Stimulated activated CD4-positive, alpha-beta T cell treated with anti-CD3 and anti-CD28 coated beads, TNF-alpha, amount 100 ng/mL, for 48 hours (primary cell): ENCODE measurements at regions not wholly inside any gene's neighbourhood (a gene's known extent, or its start where the extent isn't known, plus 50 kb on each side); places are given as distances from the start of the nearest gene placed in this dataset.
A peak's percentile ranks its signal among the peaks of the same experiment; 100 is the strongest.

Experiments
- DNase-seq, 3 donors: peaks; one replicate each; pipeline ENCODE4 v3.0.0-alpha.2; 2020; ENCODE audit warnings: low read depth in 3 of 3

DNA sequence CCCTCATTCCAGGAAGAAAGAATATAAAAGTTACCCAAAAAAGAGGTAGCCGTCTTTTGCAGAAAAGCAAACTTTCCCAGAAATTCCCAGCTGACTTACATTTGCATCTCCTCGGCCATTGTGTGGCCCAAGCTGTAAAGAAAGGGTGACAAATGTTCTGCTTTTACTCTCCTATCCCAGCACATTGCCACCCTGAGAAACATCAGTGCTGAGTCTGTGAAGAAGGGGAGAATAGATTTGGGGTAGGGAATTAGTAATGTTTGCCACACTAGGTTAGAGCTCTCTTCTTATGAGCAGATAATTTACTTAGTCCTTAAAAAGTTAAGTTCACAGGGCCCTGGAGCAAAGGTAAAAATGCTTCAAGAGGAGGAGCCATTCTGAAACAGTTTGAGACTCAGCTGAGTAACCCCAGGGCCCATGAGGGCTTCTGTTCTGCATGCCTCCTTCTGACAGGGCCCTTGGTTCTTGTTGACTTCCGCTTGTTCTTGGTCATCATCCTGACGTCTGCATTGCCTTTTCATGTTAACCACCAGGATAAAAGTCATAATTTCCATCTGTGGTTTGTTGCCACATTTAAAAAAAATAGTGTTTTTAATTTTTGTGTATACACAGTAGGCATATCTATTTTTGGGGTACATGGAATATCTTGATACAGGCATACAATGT lies 550.7 kb downstream of the RNF144A start:
- DNase-seq, result peak in 2 of 3 donors; percentile 27 to 46

DNA sequence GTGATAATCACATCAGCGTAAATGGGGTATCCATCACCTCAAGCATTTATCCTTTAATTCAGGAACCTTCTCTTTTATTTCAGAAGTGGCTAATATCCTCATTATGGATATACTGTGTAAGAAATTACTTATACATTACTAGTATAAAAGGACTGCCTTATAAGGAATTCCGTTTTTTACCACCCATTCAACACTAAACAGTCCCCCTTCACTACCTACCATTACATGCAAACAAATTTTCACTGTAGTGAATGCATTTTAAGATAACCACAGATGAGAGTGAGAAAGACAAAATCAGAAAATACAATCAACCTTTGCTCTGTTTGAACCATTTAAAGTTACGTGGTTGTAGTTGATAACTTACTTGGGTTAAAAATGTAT lies 551.2 kb downstream of the RNF144A start:
- DNase-seq, result no peak

DNA sequence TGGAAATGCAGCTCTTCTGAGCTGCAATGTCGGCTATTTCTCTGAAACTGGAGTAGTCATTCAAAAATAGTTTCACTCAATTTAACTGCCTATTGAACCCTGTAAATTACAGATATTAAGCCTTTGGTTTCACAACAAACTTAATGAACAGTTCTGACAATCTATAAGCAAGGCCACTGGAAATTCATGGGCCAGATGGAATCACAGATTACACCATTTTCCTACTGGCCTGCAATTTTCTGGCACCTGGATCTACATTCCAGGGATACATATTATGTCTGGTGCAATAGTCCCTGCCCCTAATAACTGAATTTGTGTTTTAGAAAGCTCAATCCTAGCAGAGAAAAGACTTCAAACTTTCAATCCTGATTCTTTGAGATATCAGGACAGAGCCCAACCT lies 551.7 kb downstream of the RNF144A start:
- no peak for DNase-seq

DNA sequence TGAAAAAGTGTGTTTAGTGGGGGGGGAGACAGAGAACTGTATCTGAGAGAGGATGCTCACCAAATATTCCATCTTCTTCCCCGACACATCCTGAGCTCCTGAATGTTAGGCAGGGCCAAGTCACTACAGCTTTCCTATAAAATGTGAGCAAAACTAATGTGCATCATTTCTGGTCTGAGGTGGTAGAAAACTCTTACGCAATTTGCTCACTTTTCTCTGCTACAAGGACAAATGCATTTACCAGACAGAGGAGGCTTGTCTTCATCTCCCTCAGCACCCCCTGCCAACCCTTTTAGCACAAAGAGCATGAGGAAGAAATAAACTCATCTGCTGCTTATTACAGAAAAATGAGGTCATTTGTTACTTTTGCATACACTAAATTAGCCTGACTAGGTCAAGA lies 554.0 kb downstream of the RNF144A start:
- no peak for DNase-seq

DNA sequence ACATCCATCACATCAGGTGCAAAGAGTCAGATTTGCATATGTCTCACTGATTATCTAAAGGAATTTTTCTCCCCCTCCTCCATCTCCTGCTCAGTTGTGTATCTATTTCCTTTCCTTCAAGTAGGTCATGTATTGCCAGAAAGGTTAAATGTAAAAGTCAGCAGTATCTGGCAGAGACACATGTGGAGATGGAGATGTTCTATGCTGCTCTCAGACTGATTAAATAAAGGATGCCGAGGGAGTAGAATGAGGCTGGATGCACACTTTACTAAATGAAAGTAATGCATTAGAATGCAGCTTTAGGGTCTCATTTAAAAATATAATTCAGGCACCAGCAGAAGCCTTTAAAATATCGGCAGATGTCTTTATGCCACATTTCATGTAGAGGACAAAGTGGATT lies 555.3 kb downstream of the RNF144A start:
- DNase-seq, result no peak

DNA sequence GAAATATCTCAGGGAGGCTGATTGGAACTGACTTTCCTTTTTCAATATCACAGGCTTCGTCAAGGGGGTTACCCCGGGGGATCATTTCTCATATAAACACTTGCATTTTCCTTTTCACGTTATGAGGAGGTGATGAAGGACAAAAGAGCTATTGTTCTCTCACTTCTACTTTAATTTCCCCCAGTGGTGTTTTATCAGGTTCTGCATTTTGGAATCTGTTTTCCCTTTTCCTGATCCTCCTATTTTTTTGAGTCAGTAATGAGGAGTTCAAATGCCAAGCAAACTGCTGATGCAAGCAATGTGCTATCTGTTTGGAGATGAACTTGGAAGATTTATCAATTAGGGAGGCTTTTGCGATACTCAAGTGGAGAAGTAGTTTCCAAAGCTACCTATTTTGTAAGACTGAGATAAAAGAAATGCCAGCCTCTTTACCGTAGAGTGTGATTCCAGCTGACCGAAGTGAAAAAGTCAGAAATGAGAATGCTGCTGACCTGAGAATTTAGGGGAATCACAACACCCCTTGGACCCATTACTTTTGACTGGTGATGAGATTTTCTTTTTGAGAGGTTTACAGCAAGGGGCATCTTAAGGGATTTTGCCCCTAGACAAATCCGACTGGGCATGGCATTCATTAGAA lies 556.0 kb downstream of the RNF144A start:
- DNase-seq, result no peak

DNA sequence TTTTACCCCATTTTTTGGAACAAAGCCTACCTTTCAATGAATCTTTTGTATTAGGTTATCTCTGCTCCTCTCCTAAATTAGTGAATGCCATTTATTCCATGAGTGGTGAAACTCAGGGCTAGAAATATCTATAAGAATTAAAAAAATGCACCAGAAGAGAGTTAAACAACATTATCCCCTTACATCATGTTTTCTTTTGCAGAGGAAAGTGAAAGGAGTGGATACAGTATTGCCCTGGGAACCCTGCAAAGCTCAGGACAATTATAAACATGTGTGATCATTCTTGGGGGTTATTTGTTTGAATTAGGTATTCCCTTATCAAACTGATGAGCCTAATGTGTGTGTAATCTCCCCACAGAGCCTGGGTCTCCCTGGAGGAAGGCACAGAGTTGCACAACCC lies 559.2 kb downstream of the RNF144A start:
- no peak for DNase-seq

DNA sequence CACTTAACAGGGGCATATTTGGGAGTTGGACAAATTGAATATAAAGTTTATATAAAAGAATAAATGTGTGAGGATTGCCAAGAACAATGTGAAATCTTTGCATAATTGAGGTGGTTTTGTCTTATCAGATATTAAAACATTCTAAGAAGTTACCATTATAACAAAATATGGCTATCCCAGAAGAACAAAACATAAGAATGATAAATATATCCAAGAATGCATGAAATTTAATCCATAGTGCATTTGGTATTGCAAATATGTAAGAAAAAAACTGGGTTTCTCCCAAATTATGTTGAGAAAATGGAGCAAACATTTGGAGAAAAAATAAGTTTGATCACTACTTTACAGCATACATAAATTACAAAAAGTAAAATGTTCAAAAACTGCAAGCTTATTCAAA lies 562.4 kb downstream of the RNF144A start:
- no peak for DNase-seq

DNA sequence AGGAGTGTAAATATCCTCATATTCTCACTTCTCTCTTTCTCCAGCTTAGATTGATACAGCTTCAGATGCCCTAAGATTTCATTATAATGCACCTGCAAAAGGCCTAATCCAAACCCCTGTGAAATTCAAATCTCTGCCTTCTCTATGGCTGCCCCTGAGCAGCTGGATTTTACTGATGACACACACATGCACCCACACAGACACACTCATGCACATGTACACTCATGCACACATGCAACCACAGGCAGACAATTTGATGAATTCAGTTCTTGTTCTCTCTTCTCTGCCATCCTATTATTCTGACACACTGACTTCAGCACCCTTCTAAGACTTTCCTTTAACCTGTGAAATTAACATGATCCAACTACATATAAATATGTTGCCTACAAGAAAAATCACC lies 563.2 kb downstream of the RNF144A start:
- DNase-seq, result no peak

DNA sequence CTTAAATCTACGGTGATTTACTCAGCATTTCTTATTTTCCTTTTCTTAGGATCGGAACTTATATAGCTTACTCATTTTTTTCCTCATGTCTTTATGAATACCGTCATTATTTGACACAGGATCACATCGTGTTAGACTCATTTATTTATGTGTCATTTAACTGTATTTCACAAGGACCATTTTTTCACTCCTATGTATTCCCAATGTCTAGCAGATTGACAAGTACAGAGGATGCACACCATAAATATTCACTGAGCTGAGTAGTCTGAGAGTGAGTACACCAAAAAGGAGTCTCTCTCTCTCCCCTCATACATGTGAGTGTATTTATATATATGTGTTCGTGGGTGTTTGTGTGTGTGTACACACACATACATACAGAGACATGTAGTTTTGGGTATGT lies 573.5 kb downstream of the RNF144A start:
- DNase-seq, result no peak

DNA sequence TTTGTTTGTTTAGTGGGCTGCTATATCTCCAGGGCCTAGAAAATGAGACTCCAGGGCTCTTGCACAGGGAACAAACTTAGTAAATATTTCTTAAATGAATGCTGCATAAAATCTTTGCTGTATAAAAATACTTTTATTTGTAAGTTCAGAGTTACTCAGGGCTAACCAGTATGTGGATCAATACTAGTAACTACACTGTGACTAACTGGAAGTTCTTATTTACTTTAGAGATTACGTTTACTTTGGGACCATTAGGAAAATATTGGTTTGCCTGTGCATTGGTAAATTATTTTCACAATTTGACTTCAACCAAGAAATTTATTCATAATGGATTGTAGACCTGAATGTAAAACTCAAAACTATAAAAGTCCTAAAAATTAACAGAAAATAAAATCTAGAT lies 575.5 kb downstream of the RNF144A start:
- DNase-seq, result no peak

DNA sequence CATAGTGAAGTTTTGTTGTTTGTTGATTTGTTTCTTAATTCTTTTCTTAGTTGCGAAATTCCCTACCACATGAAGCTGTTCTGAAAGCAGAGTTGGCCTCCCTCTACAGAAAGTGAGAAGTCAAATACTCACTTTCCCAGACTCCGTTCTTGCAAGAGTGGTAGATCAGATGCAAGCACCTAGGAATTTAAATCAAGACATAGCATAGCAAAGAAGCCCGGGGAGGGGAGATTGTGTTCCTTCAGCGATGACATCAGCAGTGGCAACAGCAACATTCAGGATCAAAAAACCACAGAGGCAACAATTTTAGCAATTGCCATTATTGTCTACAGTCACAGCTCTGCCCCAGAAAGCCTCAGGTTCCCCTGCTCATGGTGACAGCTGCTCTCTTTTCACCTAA lies 580.0 kb downstream of the RNF144A start:
- no peak for DNase-seq

DNA sequence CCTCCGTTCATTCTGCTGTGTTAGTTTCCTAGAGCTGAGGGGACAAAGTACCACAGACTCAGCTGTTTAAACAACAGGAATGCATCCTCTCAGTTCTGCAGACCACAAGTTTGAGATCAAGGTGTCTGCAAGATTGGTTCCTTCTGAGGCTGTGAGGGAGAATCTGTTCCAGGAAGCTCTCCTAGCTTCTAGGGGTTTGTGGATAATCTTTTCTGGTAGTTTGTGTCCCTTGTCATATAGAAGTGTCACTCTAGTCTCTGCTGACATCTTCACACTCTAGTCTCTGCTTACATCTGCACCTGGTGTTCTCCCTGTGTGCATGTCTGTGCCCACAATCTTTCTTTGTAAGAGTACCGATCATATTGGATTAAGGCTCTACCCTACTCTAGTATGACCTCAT lies 581.8 kb downstream of the RNF144A start:
- DNase-seq, result no peak

DNA sequence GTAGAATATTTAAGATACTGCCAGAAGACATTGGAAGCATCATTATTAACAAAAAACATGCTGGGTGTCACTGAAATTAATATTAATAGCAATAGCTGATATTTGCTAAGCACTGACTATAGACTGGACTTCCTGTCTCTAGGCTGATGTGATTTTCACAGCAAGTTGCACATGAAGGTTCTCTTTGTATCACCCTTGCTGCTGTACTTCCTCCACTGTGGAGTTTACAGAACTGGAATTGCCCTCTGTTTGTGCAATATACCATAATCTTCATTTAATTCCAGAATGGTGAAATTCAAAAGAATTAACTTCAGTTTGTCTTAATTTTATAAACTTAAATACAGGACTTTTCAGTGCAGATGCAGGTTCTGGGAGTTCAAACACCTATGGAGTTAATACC lies 585.1 kb downstream of the RNF144A start:
- DNase-seq, result no peak

DNA sequence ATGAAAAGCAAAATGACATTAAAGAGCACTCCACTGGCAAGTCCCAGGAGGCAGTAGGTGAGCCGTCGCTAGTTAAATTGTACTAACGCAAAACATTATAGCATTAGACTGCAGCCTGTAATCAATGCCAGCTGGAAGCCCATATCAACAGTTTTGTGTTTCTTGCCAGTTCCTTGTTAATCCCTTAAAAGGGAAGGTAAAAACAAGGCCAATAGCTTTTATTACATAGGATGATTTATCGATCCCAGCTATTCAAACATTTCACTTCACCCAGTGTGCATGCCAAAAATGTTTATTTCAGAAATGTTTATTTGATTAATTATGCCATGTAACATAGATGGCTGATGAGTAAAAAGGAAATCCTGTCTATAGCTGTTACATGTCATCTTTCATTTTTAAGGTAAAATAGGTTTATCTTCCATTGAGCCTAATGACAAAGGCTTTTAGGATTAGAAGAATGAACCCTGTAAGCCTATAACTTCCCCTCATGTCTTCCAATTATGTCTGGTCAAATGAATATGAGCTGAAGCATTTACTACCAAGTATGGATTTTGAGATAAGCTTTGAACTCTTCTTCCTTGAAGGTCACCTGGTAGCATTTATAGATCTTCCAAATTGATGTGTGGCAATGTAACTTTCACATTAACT lies 591.2 kb downstream of the RNF144A start:
- DNase-seq, result no peak

DNA sequence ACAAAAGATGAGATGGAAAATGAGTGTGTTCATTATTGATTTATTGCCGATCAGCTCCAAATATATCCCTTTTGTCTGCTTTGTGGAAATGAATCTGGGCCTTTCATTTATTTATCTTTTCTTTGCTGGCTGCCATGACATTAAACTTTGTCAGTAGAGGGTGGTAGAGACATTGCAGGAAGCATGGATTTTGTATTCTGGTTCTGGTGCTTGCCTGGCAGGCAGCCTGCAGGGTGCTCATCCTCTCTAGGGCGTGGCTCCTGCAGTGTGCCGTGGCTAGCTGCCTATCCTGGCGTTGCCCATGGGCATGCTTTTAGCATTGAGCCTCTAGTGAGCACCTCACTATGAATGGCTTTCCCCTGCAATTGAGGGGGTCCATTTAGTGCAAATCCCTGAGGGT lies 593.1 kb downstream of the RNF144A start:
- DNase-seq, result no peak

DNA sequence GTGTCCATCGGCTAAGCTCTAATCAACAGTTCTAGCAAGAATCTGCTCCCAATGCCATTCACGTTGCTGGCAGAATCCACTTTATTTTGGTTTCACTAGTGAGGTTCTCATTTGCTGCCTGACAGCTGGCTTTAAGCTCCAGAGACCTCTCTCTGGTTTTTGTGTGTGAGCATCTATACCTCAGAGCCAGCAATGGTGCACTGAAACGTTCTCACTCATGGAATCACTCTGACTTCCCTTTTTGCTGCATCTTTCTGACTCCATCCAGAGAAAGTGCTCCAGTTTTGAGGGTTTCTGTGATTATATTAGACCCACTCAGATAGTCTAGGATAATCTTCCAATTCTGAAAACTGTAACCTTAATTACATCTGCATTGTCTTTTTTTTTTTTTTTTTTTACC lies 596.6 kb downstream of the RNF144A start:
- no peak for DNase-seq

DNA sequence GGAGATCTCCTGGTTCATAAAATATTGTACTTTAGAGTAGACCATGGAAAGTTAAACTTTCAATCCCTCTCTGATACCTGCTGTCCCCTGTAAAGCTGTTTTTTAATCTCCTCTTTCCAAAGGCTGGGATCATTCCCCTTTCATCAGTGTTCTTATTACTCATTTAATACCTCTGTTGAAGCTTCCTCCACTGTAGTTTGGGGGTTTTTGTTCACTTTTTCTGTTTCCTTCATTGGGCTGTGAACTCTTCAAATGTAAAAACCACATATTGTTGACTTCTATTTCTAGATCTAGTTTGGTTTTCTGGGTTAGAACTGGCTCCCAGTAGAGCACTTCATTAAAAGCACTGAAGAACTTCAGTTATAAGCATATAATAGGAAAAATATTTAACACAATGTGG lies 598.1 kb downstream of the RNF144A start:
- DNase-seq, result no peak

DNA sequence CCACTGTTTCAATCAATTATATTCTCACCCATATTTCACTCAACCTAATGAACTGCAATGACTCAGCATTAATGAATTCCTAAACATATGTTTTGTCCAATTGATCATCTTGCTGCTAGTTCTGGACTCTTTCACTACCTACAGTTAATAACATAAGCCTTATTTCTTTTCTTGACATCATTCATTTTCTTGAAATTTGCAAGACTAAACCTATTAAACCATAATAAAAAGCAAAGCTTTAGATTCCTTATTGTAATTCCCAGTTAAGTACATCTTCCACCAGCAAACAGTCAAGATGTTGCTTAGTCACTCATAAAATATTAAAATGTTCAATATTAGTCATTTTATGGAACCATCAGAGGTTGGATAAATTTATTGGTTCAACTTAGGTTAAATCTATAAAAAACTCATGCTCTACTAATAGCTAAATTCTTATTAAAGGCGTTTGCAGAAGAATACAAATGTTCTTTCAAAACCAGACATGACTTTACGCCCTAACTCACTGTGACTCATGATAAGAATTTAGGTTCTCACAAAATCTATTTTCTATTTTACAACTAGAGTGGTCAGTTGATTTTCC lies 599.4 kb downstream of the RNF144A start:
- no peak for DNase-seq

DNA sequence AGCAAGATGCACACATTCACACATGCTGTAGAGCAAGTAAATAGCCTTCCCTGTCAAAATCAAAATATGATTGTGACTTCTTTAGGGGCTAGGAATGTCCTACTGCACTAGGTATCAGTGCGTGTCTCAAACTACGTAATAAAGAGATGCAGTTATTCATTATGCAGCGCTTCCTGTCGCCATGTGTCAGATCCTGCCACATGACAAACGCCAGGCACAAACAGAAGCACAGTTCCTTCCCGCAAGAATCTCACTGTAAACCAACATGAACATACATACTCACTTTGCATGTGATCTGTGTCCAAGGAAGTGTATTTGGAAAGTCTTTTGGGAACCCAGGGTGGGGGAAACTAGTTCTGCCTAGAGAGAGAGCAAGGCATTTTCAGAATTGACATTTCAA lies 599.9 kb downstream of the RNF144A start:
- DNase-seq, result peak in 2 of 3 donors; percentile 8 to 21

DNA sequence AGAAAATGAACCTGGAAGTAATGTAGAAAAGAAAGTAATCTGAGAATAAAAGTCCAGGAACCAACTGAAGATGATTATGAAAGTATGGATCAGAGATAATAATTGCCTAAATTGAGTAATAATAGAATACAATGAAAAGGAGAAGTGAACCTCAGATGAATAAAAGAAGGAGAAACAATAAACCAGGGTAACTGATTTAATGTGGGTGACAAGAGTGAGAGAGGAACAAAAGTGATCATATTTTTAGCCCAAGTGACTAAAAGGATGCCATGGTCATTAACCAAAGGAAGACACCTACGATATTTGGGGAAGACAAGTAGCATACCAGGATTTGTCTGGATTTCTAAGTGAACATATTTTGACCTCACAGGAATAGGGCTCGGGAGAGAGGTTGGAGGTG lies 600.6 kb downstream of the RNF144A start:
- DNase-seq, result no peak

DNA sequence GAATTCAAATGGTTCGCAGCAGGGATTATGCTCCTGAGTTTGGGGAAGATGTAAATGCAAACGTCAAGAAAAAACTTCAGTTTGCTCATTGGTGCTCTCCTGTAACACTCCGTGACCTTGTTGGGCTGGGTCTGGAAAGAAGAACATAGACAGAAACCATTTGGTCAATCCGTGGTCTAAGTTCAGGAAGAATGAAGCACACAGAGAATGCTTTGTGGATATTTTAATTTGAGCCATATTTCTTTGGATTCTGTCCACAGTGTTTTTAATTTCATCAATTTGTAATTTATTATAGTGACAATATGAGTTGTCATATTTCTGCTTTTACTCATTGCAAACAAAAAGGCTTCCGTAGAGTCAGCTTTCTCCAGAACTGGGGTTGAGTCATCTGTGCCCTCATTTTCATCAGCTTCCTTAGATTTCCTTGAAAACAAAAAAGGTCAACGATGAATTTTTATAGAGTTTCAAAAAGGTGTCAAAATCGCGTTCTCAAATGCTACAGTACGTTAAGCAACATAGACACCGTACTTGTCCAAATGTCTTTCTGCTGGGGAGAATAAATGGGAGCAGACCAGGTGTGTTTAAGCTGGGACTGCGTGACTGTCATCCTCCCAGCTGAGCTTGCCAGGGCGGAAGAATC lies 606.4 kb downstream of the RNF144A start:
- DNase-seq, result no peak

DNA sequence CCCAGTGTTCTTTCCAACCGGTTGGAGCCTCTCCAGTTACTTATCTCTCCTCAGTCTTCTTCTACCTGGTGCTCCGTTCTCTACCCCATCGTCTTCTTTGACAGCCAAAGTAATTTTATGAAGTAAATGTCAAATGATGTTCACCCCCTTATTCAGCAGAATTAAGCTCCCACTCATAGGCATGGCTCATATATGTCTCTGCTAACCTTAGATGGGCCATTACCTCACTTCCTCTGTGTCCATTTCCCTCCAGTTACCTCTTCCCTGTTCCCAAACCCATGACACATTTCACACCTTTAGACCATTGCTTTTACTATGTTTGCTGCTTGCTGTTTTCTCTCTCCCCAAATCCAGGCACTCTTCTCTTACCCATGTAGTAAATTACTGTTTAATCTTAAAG lies 607.0 kb downstream of the RNF144A start:
- DNase-seq, result no peak
